Lung (tissue), 11 donors: ENCODE measurements at regions not wholly inside any gene's neighbourhood (a gene's known extent, or its start where the extent isn't known, plus 50 kb on each side); places are given as distances from the start of the nearest gene placed in this dataset.

Source experiments
- ATAC-seq: fragments of 200-7000 bp; cut with Tn5 transposase; one replicate; pipeline ENCODE4 v1.9.1; 2020; ENCODE audit warnings: moderate number of reproducible peaks; ENCODE audit not compliant: insufficient read depth, low FRiP score
- DNase-seq, 3 donors: peaks; one replicate each; pipeline ENCODE4 v3.0.0-alpha.2; 2013 to 2017
- H3K27ac ChIP-seq, 2 donors: one replicate each; pipeline ENCODE4 v1.5.1; 2013; ENCODE audit warnings: mild to moderate bottlenecking in 2 of 2, moderate library complexity in 2 of 2, control low read depth in 1 of 2, inconsistent platforms in 1 of 2, low read depth in 1 of 2, low read length in 1 of 2
- H3K27me3 ChIP-seq, 3 donors: one replicate each; pipeline ENCODE4 v1.5.1; 2013; ENCODE audit warnings: low read length in 2 of 3; ENCODE audit not compliant: control insufficient read depth in 3 of 3, insufficient read depth in 3 of 3
- H3K36me3 ChIP-seq, 4 donors: one replicate each; pipeline ENCODE4 v1.5.1; 2013; ENCODE audit warnings: low read length in 4 of 4, mild to moderate bottlenecking in 1 of 4, moderate library complexity in 1 of 4; ENCODE audit not compliant: control insufficient read depth in 4 of 4, insufficient read depth in 4 of 4
- H3K4me1 ChIP-seq, 5 donors: one replicate each; pipeline ENCODE4 v1.5.1; 2013; ENCODE audit warnings: low read length in 5 of 5, mild to moderate bottlenecking in 2 of 5, moderate library complexity in 1 of 5; ENCODE audit not compliant: control insufficient read depth in 5 of 5, insufficient read depth in 5 of 5
- H3K4me3 ChIP-seq: one replicate; pipeline ENCODE4 v1.5.1; 2013; ENCODE audit warnings: mild to moderate bottlenecking, control low read depth, moderate library complexity
- H3K9ac ChIP-seq, 2 donors: one replicate each; pipeline ENCODE4 v1.5.1; 2013; ENCODE audit warnings: low read length in 2 of 2, control low read depth in 1 of 2; ENCODE audit not compliant: insufficient read depth in 1 of 2
- H3K9me3 ChIP-seq, 4 donors: one replicate each; pipeline ENCODE4 v1.5.1; 2013; ENCODE audit warnings: low read length in 3 of 4, mild to moderate bottlenecking in 1 of 4, moderate library complexity in 1 of 4; ENCODE audit not compliant: control insufficient read depth in 4 of 4, insufficient read depth in 3 of 4
- CTCF ChIP-seq: IDR thresholded peaks from 2 replicates; pipeline ENCODE4 v1.5.1; 2012; ENCODE audit warnings: mild to moderate bottlenecking; ENCODE audit errors: control extremely low read depth, extremely low read depth
- WGBS, 2 donors: extraction: QIAGEN DNeasy Blood & Tissue Kit; methylation state at CpG; one replicate each; pipeline ENCODE4 v1.1.7; 2013; 5-methylcytosine and 5-hydroxymethylcytosine counted together
- donor health status: control.
- donor health status: control.
- donor health status: Bipolar disorder and iron deficiency.
- donor health status: healthy.
- donor health status: DM: yes; HTN: yes; CAD: no.

- ATAC-seq = no peak
- Histone ChIP-seq H3K27me3 (peaks cover 0 to 5% (median 2%) of the 10 kb centered on the region in 3 donors), H3K4me1 (peaks cover 0 to 14% (median 0%) of the 10 kb centered on the region in 5 donors), H3K9me3 (peaks cover 0 to 4% (median 2%) of the 10 kb centered on the region in 4 donors), H3K4me3 (no peak overlapping the region), H3K9ac (no peak overlapping the region), H3K36me3 (no peaks in the 10 kb centered on the region), H3K27ac (peak overlapping the region in 1 of 2 donors; percentile 2)
- no peak for TF ChIP-seq CTCF
- DNase-seq = no peak
- WGBS, 2 donors = 70 to 81% methylated on average over 15 of the region's 15 CpGs
Measured at GRCh38 chr16:86243571-86244154, 266.7 kb upstream of the FOXF1 start.

GRCh38 chr16:86244158-86244557 is 266.2 kb upstream of the FOXF1 start:
- 64 to 67% methylated on average over 9 of the region's 9 CpGs for WGBS, 2 donors
- Histone ChIP-seq H3K27me3 (peaks cover 0 to 5% (median 2%) of the 10 kb centered on the region in 3 donors), H3K9ac (no peak overlapping the region), H3K27ac (peak overlapping the region in 1 of 2 donors; percentile 2), H3K9me3 (peaks cover 0 to 4% (median 2%) of the 10 kb centered on the region in 4 donors), H3K4me3 (no peak overlapping the region), H3K36me3 (no peaks in the 10 kb centered on the region), H3K4me1 (peaks cover 0 to 14% (median 0%) of the 10 kb centered on the region in 5 donors)
- no peak for DNase-seq
- TF ChIP-seq CTCF = no peak
- no peak for ATAC-seq

- H3K9ac ChIP-seq = no peak overlapping the region
- H3K9me3 ChIP-seq = peaks cover 0 to 4% (median 2%) of the 10 kb centered on the region in 4 donors
- no peak for DNase-seq
- peaks cover 0 to 5% (median 2%) of the 10 kb centered on the region in 3 donors for H3K27me3 ChIP-seq
- no peak for TF ChIP-seq CTCF
- ATAC-seq = no peak
- H3K4me3 ChIP-seq = no peak overlapping the region
- WGBS, 2 donors = 96 to 97% methylated on average over 3 of the region's 3 CpGs
- no peaks in the 10 kb centered on the region for H3K36me3 ChIP-seq
- H3K4me1 ChIP-seq = peaks cover 0 to 14% (median 0%) of the 10 kb centered on the region in 5 donors
- H3K27ac ChIP-seq = no peak overlapping the region
Measured at GRCh38 chr16:86244936-86245335, 265.4 kb upstream of the FOXF1 start.

GRCh38 chr16:86245351-86245750 is 265.0 kb upstream of the FOXF1 start:
- H3K9me3 ChIP-seq = peaks cover 0 to 4% (median 2%) of the 10 kb centered on the region in 4 donors
- no peak overlapping the region for H3K4me3 ChIP-seq
- WGBS, 2 donors = 92 to 94% methylated on average over 7 of the region's 7 CpGs
- ATAC-seq = no peak
- H3K27me3 ChIP-seq = peaks cover 0 to 5% (median 0%) of the 10 kb centered on the region in 3 donors
- H3K36me3 ChIP-seq = no peaks in the 10 kb centered on the region
- H3K27ac ChIP-seq = no peak overlapping the region
- TF ChIP-seq CTCF = no peak
- H3K9ac ChIP-seq = no peak overlapping the region
- no peak for DNase-seq
- peaks cover 0 to 13% (median 0%) of the 10 kb centered on the region in 5 donors for H3K4me1 ChIP-seq
